ENCODE measurements at regions not wholly inside any gene's neighbourhood (a gene's known extent, or its start where the extent isn't known, plus 50 kb on each side); places are given as distances from the start of the nearest gene placed in this dataset.

GRCh38 chr6:106002005-106002404 is 84.1 kb upstream of the PRDM1 start:
- Histone ChIP-seq H3K79me2 (ENCODE audit: control insufficient read depth, insufficient read depth, low read length) (no peaks in the 10 kb centered on the region), H3K9me3 (replicated peaks; ENCODE audit: control insufficient read depth, insufficient read depth, low read length) (no peaks in the 10 kb centered on the region), H3K27me3 (ENCODE audit: control insufficient read depth in 2 of 2, insufficient read depth in 2 of 2, low read length in 2 of 2) (peaks cover 15 to 27% of the 10 kb centered on the region in 2 experiments), H3K4me3 (replicated peaks in 1 of 3; ENCODE audit: insufficient read depth in 1 of 3, low read depth in 1 of 3, low read length in 3 of 3) (no peak overlapping the region), H4K20me1 (replicated peaks; ENCODE audit: control insufficient read depth, extremely low read depth, insufficient read depth, low read length) (no peaks in the 10 kb centered on the region), H3K9me1 (replicated peaks; ENCODE audit: control insufficient read depth, extremely low read depth, insufficient read depth, low read length) (no peaks in the 10 kb centered on the region), H3K27ac (ENCODE audit: insufficient read depth, low read depth, low read length) (no peak overlapping the region), H2AFZ (ENCODE audit: low read depth, low read length) (no peak overlapping the region), H3K36me3 (ENCODE audit: control insufficient read depth in 2 of 2, extremely low read depth in 1 of 2, insufficient read depth in 2 of 2, low read length in 2 of 2) (no peaks in the 10 kb centered on the region), H3K4me1 (ENCODE audit: control insufficient read depth, extremely low read depth, insufficient read depth, low read length) (no peaks in the 10 kb centered on the region), H3K9ac (replicated peaks; ENCODE audit: extremely low read depth, insufficient read depth, low read length) (no peak overlapping the region), H3K4me2 (ENCODE audit: insufficient read depth, low read length) (no peak overlapping the region)
- intact Hi-C loops (cut with micrococcal nuclease) (no loop called here), dilution Hi-C loops (cut with MboI; ENCODE audit: extremely low pct_ligation_motif_present, low sequenced_read_pairs) (no loop called here)
- DNase-seq (ENCODE audit: low read depth, low spot score) (no peak), FAIRE-seq (no peak)
- BruUV-seq (replicated peaks): no TSS peak
- ChIA-PET POLR2A (no interaction called here), CTCF (interaction anchor here (0.9 to 1.5 kb wide), 2 partner anchors 9 kb away, joined by 4 to 5 read pairs; no protein-coding TSS in a partner anchor)
- no peak for TF ChIP-seq EZH2 (IDR thresholded peaks at IDR 0.05; ENCODE audit: borderline replicate concordance, low read depth, low read length, severe bottlenecking)
- TF ChIP-seq MYC (IDR thresholded peaks at IDR 0.05; ENCODE audit: low read depth, low read length): no peak
- no peak for TF ChIP-seq MAX (IDR thresholded peaks at IDR 0.05; ENCODE audit: insufficient read depth, insufficient read length)
- no peak for TF ChIP-seq CTCF (IDR thresholded peaks at IDR 0.05; ENCODE audit: extremely low read depth in 1 of 2, insufficient read depth in 1 of 2, low read depth in 1 of 2, low read length in 2 of 2)
- TF ChIP-seq POLR2A (IDR thresholded peaks at IDR 0.05; ENCODE audit: low read depth, low read length): no peak
- no peak for TF ChIP-seq JUN (IDR thresholded peaks at IDR 0.05; ENCODE audit: borderline replicate concordance, insufficient read depth, insufficient read length, low read depth)
- TF ChIP-seq POLR2AphosphoS5 (IDR thresholded peaks at IDR 0.05; ENCODE audit: insufficient read depth, low read depth, low read length): no peak
